ENCODE measurements at regions not wholly inside any gene's neighbourhood (a gene's known extent, or its start where the extent isn't known, plus 50 kb on each side); places are given as distances from the start of the nearest gene placed in this dataset.

GRCh38 chr3:194798486-194798885 is 112.8 kb downstream of the FAM43A start:
- Histone ChIP-seq H3K79me1 (ENCODE audit: low read length) (no peaks in the 10 kb centered on the region), H2BK12ac (ENCODE audit: low read length) (no peak overlapping the region), H3K9ac (ENCODE audit: low read length) (no peak overlapping the region), H3K14ac (ENCODE audit: low read length) (no peak overlapping the region), H4K12ac (ENCODE audit: low read depth, low read length) (no peak overlapping the region), H3K9me3 (ENCODE audit: insufficient read depth, low read depth, low read length) (peaks cover 3% of the 10 kb centered on the region), H2BK5ac (ENCODE audit: low read depth, low read length, poor library complexity) (no peak overlapping the region), H3K27ac (ENCODE audit: low read depth, low read length) (no peak overlapping the region), H3K18ac (ENCODE audit: low read length) (no peak overlapping the region), H2AFZ (ENCODE audit: insufficient read depth, low read length, poor library complexity) (no peak overlapping the region), H3K36me3 (ENCODE audit: control insufficient read depth in 1 of 2, insufficient read depth in 2 of 2, low read length in 2 of 2) (no peaks in the 10 kb centered on the region), H3K4me1 (ENCODE audit: control insufficient read depth in 1 of 2, insufficient read depth in 2 of 2, low read length in 2 of 2) (no peaks in the 10 kb centered on the region), H4K91ac (ENCODE audit: low read depth, low read length) (no peak overlapping the region), H2BK120ac (ENCODE audit: insufficient read depth, low read length, poor library complexity) (no peak overlapping the region), H3K4me3 (ENCODE audit: low read depth, low read length) (no peak overlapping the region), H3K4ac (ENCODE audit: low read depth, low read length) (no peak overlapping the region), H3K4me2 (ENCODE audit: low read length) (no peak overlapping the region), H3K23ac (ENCODE audit: low read length) (no peak overlapping the region), H3K27me3 (ENCODE audit: insufficient read depth, low read length) (no peaks in the 10 kb centered on the region), H3K79me2 (ENCODE audit: control insufficient read depth, insufficient read depth, low read length, poor library complexity) (no peaks in the 10 kb centered on the region), H2AK5ac (ENCODE audit: low read length) (no peak overlapping the region), H4K8ac (ENCODE audit: low read depth, low read length) (no peak overlapping the region)
- no peak for DNase-seq
- no CpG with 5 or more reads among the region's 5 CpGs for WGBS (ENCODE audit: extremely low coverage, insufficient coverage, insufficient read length)

DNA sequence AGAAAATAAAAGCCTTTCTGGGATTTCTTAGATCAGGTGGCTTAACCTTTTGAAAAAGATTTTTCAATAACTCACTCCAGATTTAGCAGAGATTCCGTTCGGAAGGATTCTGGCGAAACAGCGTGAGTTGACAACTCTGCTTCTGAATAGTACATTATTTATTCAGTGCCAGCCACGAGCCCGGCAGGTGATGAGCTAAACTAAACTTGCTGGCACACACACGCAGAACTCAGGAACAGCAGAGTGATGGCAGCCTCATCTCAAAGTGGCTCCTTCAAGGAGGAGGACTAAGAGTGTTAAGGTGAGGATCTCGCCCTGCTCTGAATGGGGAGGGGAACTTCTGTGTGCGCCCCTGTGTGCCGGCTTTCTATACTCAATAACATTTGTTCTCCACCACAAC is 114.3 kb downstream of the FAM43A start:
- H3K4me2 ChIP-seq (ENCODE audit: low read length): no peak overlapping the region
- no peak overlapping the region for H2AFZ ChIP-seq (ENCODE audit: insufficient read depth, low read length, poor library complexity)
- no peaks in the 10 kb centered on the region for H3K79me1 ChIP-seq (ENCODE audit: low read length)
- no peak overlapping the region for H2BK120ac ChIP-seq (ENCODE audit: insufficient read depth, low read length, poor library complexity)
- no peaks in the 10 kb centered on the region for H3K36me3 ChIP-seq (ENCODE audit: control insufficient read depth in 1 of 2, insufficient read depth in 2 of 2, low read length in 2 of 2)
- no peak overlapping the region for H4K8ac ChIP-seq (ENCODE audit: low read depth, low read length)
- no peak overlapping the region for H3K4ac ChIP-seq (ENCODE audit: low read depth, low read length)
- H2BK12ac ChIP-seq (ENCODE audit: low read length): no peak overlapping the region
- H3K9me3 ChIP-seq (ENCODE audit: insufficient read depth, low read depth, low read length): peaks cover 3% of the 10 kb centered on the region
- H3K9ac ChIP-seq (ENCODE audit: low read length): no peak overlapping the region
- H4K91ac ChIP-seq (ENCODE audit: low read depth, low read length): no peak overlapping the region
- WGBS (ENCODE audit: extremely low coverage, insufficient coverage, insufficient read length): no CpG with 5 or more reads among the region's 10 CpGs
- no peak overlapping the region for H3K23ac ChIP-seq (ENCODE audit: low read length)
- DNase-seq: no peak
- H3K4me3 ChIP-seq (ENCODE audit: low read depth, low read length): no peak overlapping the region
- H2AK5ac ChIP-seq (ENCODE audit: low read length): no peak overlapping the region
- no peak overlapping the region for H4K12ac ChIP-seq (ENCODE audit: low read depth, low read length)
- no peak overlapping the region for H3K27ac ChIP-seq (ENCODE audit: low read depth, low read length)
- no peak overlapping the region for H3K18ac ChIP-seq (ENCODE audit: low read length)
- H3K27me3 ChIP-seq (ENCODE audit: insufficient read depth, low read length): no peaks in the 10 kb centered on the region
- no peaks in the 10 kb centered on the region for H3K79me2 ChIP-seq (ENCODE audit: control insufficient read depth, insufficient read depth, low read length, poor library complexity)
- H3K14ac ChIP-seq (ENCODE audit: low read length): no peak overlapping the region
- no peaks in the 10 kb centered on the region for H3K4me1 ChIP-seq (ENCODE audit: control insufficient read depth in 1 of 2, insufficient read depth in 2 of 2, low read length in 2 of 2)
- no peak overlapping the region for H2BK5ac ChIP-seq (ENCODE audit: low read depth, low read length, poor library complexity)

- peaks cover 3% of the 10 kb centered on the region for H3K9me3 ChIP-seq (ENCODE audit: insufficient read depth, low read depth, low read length)
- H4K91ac ChIP-seq (ENCODE audit: low read depth, low read length): no peak overlapping the region
- no peak overlapping the region for H2BK12ac ChIP-seq (ENCODE audit: low read length)
- no peak overlapping the region for H2AK5ac ChIP-seq (ENCODE audit: low read length)
- H3K79me1 ChIP-seq (ENCODE audit: low read length): no peaks in the 10 kb centered on the region
- H3K23ac ChIP-seq (ENCODE audit: low read length): no peak overlapping the region
- H3K4me2 ChIP-seq (ENCODE audit: low read length): no peak overlapping the region
- no peaks in the 10 kb centered on the region for H3K27me3 ChIP-seq (ENCODE audit: insufficient read depth, low read length)
- H3K27ac ChIP-seq (ENCODE audit: low read depth, low read length): no peak overlapping the region
- H4K12ac ChIP-seq (ENCODE audit: low read depth, low read length): no peak overlapping the region
- H3K4me3 ChIP-seq (ENCODE audit: low read depth, low read length): no peak overlapping the region
- no peak overlapping the region for H3K4ac ChIP-seq (ENCODE audit: low read depth, low read length)
- no peak overlapping the region for H3K9ac ChIP-seq (ENCODE audit: low read length)
- no peaks in the 10 kb centered on the region for H3K36me3 ChIP-seq (ENCODE audit: control insufficient read depth in 1 of 2, insufficient read depth in 2 of 2, low read length in 2 of 2)
- DNase-seq: no peak
- H3K18ac ChIP-seq (ENCODE audit: low read length): no peak overlapping the region
- H2BK5ac ChIP-seq (ENCODE audit: low read depth, low read length, poor library complexity): no peak overlapping the region
- H3K14ac ChIP-seq (ENCODE audit: low read length): no peak overlapping the region
- no peaks in the 10 kb centered on the region for H3K79me2 ChIP-seq (ENCODE audit: control insufficient read depth, insufficient read depth, low read length, poor library complexity)
- no peaks in the 10 kb centered on the region for H3K4me1 ChIP-seq (ENCODE audit: control insufficient read depth in 1 of 2, insufficient read depth in 2 of 2, low read length in 2 of 2)
- H2BK120ac ChIP-seq (ENCODE audit: insufficient read depth, low read length, poor library complexity): no peak overlapping the region
- no peak overlapping the region for H4K8ac ChIP-seq (ENCODE audit: low read depth, low read length)
- no CpG with 5 or more reads among the region's 23 CpGs for WGBS (ENCODE audit: extremely low coverage, insufficient coverage, insufficient read length)
- no peak overlapping the region for H2AFZ ChIP-seq (ENCODE audit: insufficient read depth, low read length, poor library complexity)
Measured at GRCh38 chr3:194801461-194802432, 116.1 kb downstream of the FAM43A start.

DNA sequence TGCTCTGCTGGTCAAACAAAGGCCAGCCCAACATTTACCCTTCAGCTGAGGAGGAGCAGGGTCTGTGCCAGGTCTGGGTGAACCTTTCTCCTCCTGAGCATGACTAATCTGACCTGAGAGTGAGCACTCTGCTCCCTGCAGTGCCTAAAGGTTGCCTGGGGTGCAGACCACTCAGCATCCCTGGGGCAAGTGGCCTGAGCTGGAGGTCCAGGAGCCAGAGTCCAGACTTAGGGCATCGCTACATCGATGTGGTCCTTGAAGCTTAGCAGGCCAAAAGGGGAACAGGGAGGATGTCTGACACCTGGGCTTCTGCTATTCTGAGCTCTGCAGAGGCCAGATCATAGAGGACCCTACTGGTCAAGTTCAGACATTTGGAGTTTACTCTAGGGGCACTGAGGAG is 119.1 kb downstream of the FAM43A start:
- Histone ChIP-seq H3K79me2 (ENCODE audit: control insufficient read depth, insufficient read depth, low read length, poor library complexity) (no peaks in the 10 kb centered on the region), H4K12ac (ENCODE audit: low read depth, low read length) (no peak overlapping the region), H3K18ac (ENCODE audit: low read length) (no peak overlapping the region), H2AFZ (ENCODE audit: insufficient read depth, low read length, poor library complexity) (no peak overlapping the region), H3K9ac (ENCODE audit: low read length) (peak overlapping the region; percentile 63), H3K27me3 (ENCODE audit: insufficient read depth, low read length) (no peaks in the 10 kb centered on the region), H3K4me2 (ENCODE audit: low read length) (no peak overlapping the region), H4K8ac (ENCODE audit: low read depth, low read length) (no peak overlapping the region), H2BK120ac (ENCODE audit: insufficient read depth, low read length, poor library complexity) (no peak overlapping the region), H3K14ac (ENCODE audit: low read length) (no peak overlapping the region), H3K36me3 (ENCODE audit: control insufficient read depth in 1 of 2, insufficient read depth in 2 of 2, low read length in 2 of 2) (no peaks in the 10 kb centered on the region), H2BK5ac (ENCODE audit: low read depth, low read length, poor library complexity) (no peak overlapping the region), H4K91ac (ENCODE audit: low read depth, low read length) (no peak overlapping the region), H3K4me3 (ENCODE audit: low read depth, low read length) (no peak overlapping the region), H3K79me1 (ENCODE audit: low read length) (no peaks in the 10 kb centered on the region), H3K9me3 (ENCODE audit: insufficient read depth, low read depth, low read length) (no peaks in the 10 kb centered on the region), H3K4me1 (ENCODE audit: control insufficient read depth in 1 of 2, insufficient read depth in 2 of 2, low read length in 2 of 2) (no peaks in the 10 kb centered on the region), H3K23ac (ENCODE audit: low read length) (no peak overlapping the region), H2BK12ac (ENCODE audit: low read length) (no peak overlapping the region), H3K4ac (ENCODE audit: low read depth, low read length) (no peak overlapping the region), H3K27ac (ENCODE audit: low read depth, low read length) (no peak overlapping the region), H2AK5ac (ENCODE audit: low read length) (no peak overlapping the region)
- DNase-seq: no peak
- WGBS (ENCODE audit: extremely low coverage, insufficient coverage, insufficient read length): no CpG with 5 or more reads among the region's 2 CpGs
